Ovary (tissue), 7 donors: ENCODE measurements at regions not wholly inside any gene's neighbourhood (a gene's known extent, or its start where the extent isn't known, plus 50 kb on each side); places are given as distances from the start of the nearest gene placed in this dataset.

Experiments
- DNase-seq, 5 donors: peaks; one replicate each; pipeline ENCODE4 v3.0.0-alpha.2; 2019 to 2020
- H3K27ac ChIP-seq, 2 donors: fragments of 200-600 bp; one replicate each; pipeline versions ENCODE4 v1.5.1 to v1.8.0; 2019 to 2022
- H3K27me3 ChIP-seq: fragments of 200-600 bp; one replicate; pipeline ENCODE4 v1.8.0; 2022
- H3K36me3 ChIP-seq: fragments of 200-600 bp; sonication (generic); one replicate; pipeline ENCODE4 v1.5.1; 2019
- H3K4me1 ChIP-seq: one replicate; pipeline ENCODE4 v1.8.1; 2013; ENCODE audit warnings: mild to moderate bottlenecking, moderate library complexity; ENCODE audit not compliant: insufficient read depth
- H3K4me3 ChIP-seq: fragments of 200-600 bp; sonication (generic); one replicate; pipeline ENCODE4 v1.5.1; 2017
- H3K9me3 ChIP-seq, 2 donors: fragments of 200-600 bp in 1 of 2; sonication (generic) in 1 of 2; one replicate each; pipeline versions ENCODE4 v1.5.1 to v1.8.1; 2013 to 2019; ENCODE audit warnings: mild to moderate bottlenecking in 1 of 2, moderate library complexity in 1 of 2
- CTCF ChIP-seq, 3 donors: fragments of 450-650 bp in 2 of 3; fragments of 200-600 bp in 1 of 3; IDR thresholded peaks; one replicate each; pipeline versions ENCODE4 v1.5.1 to v1.8.0; 2016 to 2022; ENCODE audit warnings: antibody characterized with exemption in 3 of 3, mild to moderate bottlenecking in 1 of 3
- EP300 ChIP-seq: sonication (generic); formaldehyde crosslinking; IDR thresholded peaks from one replicate; pipeline ENCODE4 v1.6.1; 2017; ENCODE audit warnings: antibody characterized with exemption
- POLR2A ChIP-seq: fragments of 450-650 bp; IDR thresholded peaks from one replicate; pipeline ENCODE4 v1.6.1; 2017; ENCODE audit warnings: antibody characterized with exemption, mild to moderate bottlenecking, moderate library complexity
- WGBS, 3 donors: extraction: QIAGEN DNeasy Blood & Tissue Kit in 1 of 3; methylation state at CpG; one replicate each; pipeline versions ENCODE4 v1.1.5 to v1.1.7; 2013 to 2017; 5-methylcytosine and 5-hydroxymethylcytosine counted together
- intact Hi-C, 4 donors: fragments of 100-400 bp; cut with DNase I; formaldehyde crosslinking; loops; one replicate each; pipeline versions ENCODE4 v1.11.0 to v1.15.1; 2022 to 2023
- donor health status: DM: no; HTN: no; CAD: no; lungs with moderate emphysema.
- donor health status: DM: no; HTN: no; CAD: no.
- donor health status: Bipolar disorder and iron deficiency.
- donor health status: DM: no; HTN: no; CAD: no.
- donor health status: DM: yes; HTN: yes; CAD: no.

- H3K4me3 ChIP-seq: no peak overlapping the region
- H3K27ac ChIP-seq: no peak overlapping the region
- TF ChIP-seq CTCF (IDR thresholded peaks at IDR 0.05) (no peak), EP300 (no peak), POLR2A (no peak)
- H3K4me1 ChIP-seq: peaks cover 2% of the 10 kb centered on the region
- intact Hi-C loops: no loop called here
- no peaks in the 10 kb centered on the region for H3K36me3 ChIP-seq
- no peak for DNase-seq
- no peaks in the 10 kb centered on the region for H3K9me3 ChIP-seq
- 38 to 66% (median 46%) methylated on average over 5 of the region's 5 CpGs for WGBS, 3 donors
- H3K27me3 ChIP-seq: no peaks in the 10 kb centered on the region
Measured at GRCh38 chr2:217090024-217090473, 230.2 kb upstream of the TNP1 start.

GRCh38 chr2:217086718-217087117 is 226.9 kb upstream of the TNP1 start:
- no peaks in the 10 kb centered on the region for H3K4me1 ChIP-seq
- H3K27me3 ChIP-seq: no peaks in the 10 kb centered on the region
- H3K9me3 ChIP-seq: no peaks in the 10 kb centered on the region
- 93 to 97% (median 95%) methylated on average over 2 of the region's 2 CpGs for WGBS, 3 donors
- no peak overlapping the region for H3K27ac ChIP-seq
- no peak overlapping the region for H3K4me3 ChIP-seq
- intact Hi-C loops: no loop called here
- no peaks in the 10 kb centered on the region for H3K36me3 ChIP-seq
- DNase-seq: no peak
- TF ChIP-seq POLR2A: no peak
- no peak for TF ChIP-seq EP300
- no peak for TF ChIP-seq CTCF (IDR thresholded peaks at IDR 0.05)

GRCh38 chr2:217086038-217086522 is 226.2 kb upstream of the TNP1 start:
- H3K27ac ChIP-seq: no peak overlapping the region
- H3K27me3 ChIP-seq: no peaks in the 10 kb centered on the region
- intact Hi-C loops: no loop called here
- H3K9me3 ChIP-seq: no peaks in the 10 kb centered on the region
- no peaks in the 10 kb centered on the region for H3K4me1 ChIP-seq
- 82 to 96% (median 88%) methylated on average over 1 of the region's 1 CpG for WGBS, 3 donors
- no peak overlapping the region for H3K4me3 ChIP-seq
- no peaks in the 10 kb centered on the region for H3K36me3 ChIP-seq
- TF ChIP-seq EP300 (no peak), POLR2A (no peak), CTCF (IDR thresholded peaks at IDR 0.05) (no peak)
- no peak for DNase-seq

- Histone ChIP-seq H3K4me3 (no peak overlapping the region), H3K27me3 (no peaks in the 10 kb centered on the region), H3K4me1 (no peaks in the 10 kb centered on the region), H3K9me3 (no peaks in the 10 kb centered on the region), H3K36me3 (no peaks in the 10 kb centered on the region), H3K27ac (no peak overlapping the region)
- no peak for DNase-seq
- WGBS, 3 donors: 74 to 80% (median 77%) methylated on average over 2 of the region's 2 CpGs
- intact Hi-C loops: no loop called here
- no peak for TF ChIP-seq EP300
- TF ChIP-seq POLR2A: no peak
- no peak for TF ChIP-seq CTCF (IDR thresholded peaks at IDR 0.05)
Measured at GRCh38 chr2:217085543-217085942, 225.7 kb upstream of the TNP1 start.

- Histone ChIP-seq H3K36me3 (no peaks in the 10 kb centered on the region), H3K27me3 (no peaks in the 10 kb centered on the region), H3K27ac (no peak overlapping the region), H3K4me3 (no peak overlapping the region), H3K4me1 (peaks cover 2% of the 10 kb centered on the region), H3K9me3 (no peaks in the 10 kb centered on the region)
- DNase-seq: no peak
- TF ChIP-seq EP300: no peak
- no peak for TF ChIP-seq POLR2A
- TF ChIP-seq CTCF (IDR thresholded peaks at IDR 0.05): no peak
- WGBS, 3 donors: 84 to 88% (median 85%) methylated on average over 5 of the region's 5 CpGs
- intact Hi-C loops: no loop called here
Measured at GRCh38 chr2:217081799-217082198, 221.9 kb upstream of the TNP1 start.
